ENCODE measurements at regions not wholly inside any gene's neighbourhood (a gene's known extent, or its start where the extent isn't known, plus 50 kb on each side); places are given as distances from the start of the nearest gene placed in this dataset.
"Not testable (repeated sequence)": the region's sequence is repeated elsewhere in the genome, so short reads cannot be mapped to it uniquely, and the experiment has no call there.

DNA sequence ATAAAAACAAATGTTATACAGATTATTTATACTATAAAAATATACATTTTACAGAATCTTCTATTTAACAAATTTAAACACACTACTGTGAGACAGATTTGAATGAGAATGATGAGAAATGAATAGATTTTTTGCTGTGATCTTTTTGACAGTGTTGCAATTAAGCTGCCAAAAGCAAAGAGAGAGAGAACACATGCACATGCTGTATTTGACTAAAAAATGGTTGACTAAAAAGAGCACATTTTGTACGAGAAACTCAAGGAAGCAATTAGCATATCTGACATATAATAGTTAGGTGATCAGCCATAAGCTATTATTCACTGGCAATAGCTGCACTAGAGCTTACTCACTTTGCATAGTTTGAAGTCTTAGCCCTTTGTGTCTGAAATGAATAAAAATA lies 115.8 kb downstream of the SYT10 start:
- no peak for DNase-seq

DNA sequence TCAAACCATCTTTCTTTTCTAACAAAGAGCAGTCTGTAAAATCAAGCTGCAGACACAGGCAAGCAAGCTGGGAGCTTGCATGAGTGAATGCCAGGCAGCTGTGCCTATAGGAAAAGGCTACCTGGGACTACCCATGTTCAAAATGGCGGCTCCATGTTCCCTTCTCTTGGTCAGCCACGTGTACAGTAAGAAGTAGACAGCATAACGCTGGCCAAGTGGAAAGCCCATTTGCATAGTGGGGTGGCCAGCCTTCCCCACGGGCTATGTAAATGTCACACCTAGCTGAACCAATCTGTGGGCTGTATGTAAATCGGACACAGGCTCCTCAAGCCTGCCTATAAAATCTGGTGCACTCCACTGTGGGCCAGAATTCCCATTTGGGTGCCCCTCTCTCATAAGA lies 117.1 kb downstream of the SYT10 start:
- no peak for DNase-seq

DNA sequence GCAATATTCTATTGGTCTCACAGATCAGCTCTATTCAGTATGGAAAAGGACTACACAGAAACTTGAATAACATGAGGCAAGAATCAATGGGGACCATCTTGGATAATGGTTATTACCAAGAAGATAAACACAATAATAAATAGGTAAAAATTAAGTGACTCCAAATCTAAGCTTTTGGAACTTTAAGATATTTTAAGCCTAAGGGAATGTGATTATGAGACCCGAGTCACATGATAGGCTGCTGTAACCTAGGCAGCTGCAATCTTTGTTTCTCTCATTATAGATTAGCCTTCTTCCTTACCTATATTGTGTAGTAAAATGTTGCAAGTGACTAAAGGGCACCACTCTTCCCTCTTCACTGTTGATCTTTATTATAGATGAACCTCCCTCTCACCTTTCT lies 121.9 kb downstream of the SYT10 start:
- DNase-seq = no peak

DNA sequence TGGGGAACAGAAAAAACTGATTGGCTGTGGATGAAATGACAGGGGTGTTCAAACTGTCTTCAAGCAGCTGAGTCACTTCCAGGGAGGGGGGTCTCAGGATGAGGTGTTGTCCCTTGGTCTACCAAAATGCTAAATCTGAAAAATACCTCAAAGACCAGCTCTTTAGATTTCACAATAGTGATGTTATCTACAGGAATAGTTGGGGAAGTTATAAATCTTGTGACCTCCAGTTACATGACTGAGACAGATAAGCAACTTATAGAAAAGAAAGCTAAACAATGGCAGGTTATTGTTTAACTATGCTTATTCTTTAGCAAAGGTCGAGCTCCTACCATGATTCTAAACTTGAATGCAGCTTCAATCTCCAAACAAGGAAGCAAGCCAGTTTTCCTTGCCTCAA lies 125.4 kb downstream of the SYT10 start:
- DNase-seq = no peak

DNA sequence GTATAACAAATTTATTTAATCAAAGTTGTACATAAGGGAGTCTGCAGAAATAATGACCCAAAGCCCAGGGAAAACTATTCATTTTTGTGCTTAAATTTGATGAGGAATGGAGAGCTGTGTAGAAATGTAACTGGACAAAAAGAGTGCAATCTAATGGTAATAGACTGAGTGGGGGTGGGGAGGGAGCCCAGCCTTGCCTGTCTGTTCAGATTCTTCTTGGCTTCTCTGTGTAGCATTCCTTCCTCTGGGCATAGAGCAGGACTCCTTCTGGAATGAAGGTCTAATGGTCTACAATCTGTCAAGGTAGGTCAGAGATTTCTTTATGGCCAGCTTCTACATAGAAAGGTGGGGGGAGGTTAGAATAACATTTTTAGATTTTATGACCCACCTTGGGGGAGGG lies 126.1 kb downstream of the SYT10 start:
- DNase-seq = no peak

DNA sequence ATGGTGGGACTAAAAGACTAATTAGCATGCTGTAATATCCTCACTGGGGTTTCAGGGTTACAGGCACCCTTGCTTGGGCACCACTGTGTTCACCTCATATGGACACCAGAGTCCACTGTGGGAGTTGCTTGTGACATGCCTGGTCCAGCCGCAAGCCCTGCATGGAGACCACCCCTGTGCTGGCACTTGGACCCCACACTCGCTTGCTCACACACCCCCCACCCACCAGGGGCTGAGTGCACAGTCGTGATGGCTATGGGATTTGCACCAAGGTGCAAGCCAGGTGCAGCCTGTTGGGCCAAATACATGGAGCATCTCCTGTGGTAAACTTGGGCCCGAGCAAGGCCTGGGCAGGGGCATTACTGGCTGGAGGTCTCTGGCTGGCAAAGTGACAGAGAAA lies 129.1 kb downstream of the SYT10 start:
- DNase-seq = no peak

DNA sequence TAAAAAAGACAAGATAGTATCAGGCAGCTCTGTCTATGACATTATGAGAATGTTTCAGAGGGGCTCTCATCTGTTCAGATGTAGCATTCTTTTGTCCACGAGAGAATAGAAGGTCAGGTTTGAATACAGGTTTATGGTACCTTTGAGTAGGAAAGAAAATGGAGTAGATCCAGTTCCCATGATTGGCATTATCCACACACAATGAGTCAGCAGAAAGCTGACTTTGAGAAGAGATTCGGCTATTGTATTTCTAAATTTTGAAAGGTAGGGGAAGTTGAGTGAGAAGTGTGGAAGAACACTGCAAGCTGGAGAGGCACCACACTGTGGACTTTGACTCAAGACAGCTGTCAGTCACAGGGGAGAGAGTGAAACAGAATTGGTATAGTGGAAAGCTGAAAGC lies 135.4 kb downstream of the SYT10 start:
- DNase-seq = no peak

DNA sequence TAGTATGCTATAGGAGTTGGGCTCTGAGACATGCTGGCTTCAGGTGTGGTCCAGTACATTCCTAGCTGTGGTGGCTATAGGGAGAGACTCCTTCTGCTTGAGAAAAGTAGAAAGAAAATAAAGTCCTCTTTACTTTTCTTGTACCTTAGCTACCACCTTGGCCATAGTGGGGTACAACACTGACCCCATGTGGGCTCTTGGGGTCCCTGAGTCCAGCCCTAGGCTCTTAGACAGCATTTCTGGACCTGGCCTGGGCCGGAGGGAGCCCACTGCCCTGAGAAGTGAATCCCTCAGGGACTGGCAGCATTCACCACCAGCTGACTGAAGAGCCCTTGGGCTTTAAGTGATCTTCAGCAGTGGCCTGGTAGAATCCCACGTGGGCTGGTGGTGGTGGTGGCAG lies 143.1 kb downstream of the SYT10 start:
- no peak for DNase-seq

DNA sequence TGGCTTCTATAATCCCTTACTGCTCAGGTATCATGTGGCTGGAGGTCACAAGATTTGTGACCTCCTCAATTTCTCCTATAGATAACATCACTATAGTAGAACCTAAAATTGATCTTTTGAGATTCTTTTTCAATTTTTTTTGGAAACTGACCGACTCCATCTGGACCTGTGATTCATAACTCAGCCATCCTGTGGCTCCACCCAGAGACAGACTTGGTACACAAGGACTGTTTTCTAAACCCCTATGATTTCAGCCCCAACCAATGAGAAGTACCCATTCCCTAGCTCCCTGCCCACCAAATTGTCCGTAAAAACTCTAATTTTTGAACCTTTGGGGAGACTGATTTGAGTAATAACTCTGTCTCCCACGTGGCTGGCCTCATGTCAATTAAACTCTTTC lies 148.9 kb downstream of the SYT10 start:
- no peak for DNase-seq

DNA sequence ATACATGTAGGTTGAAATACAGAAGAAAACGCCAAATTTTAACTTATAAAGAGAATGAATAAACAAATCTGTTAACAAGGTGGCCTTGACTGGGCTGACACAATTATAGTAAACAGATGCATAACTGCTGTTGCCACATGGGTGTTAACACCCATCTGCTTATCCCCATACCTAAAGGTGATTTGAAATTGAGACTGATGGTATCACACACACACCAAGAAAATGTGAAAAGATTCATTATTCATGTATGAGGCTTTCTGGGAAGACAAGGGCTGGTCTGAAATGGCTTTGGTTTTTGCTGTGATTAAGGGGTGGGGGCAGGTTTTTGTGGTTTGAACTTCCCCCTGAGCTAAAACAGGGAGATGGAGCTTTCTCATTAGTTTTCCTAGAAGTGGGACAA lies 156.6 kb downstream of the SYT10 start:
- no peak for DNase-seq

DNA sequence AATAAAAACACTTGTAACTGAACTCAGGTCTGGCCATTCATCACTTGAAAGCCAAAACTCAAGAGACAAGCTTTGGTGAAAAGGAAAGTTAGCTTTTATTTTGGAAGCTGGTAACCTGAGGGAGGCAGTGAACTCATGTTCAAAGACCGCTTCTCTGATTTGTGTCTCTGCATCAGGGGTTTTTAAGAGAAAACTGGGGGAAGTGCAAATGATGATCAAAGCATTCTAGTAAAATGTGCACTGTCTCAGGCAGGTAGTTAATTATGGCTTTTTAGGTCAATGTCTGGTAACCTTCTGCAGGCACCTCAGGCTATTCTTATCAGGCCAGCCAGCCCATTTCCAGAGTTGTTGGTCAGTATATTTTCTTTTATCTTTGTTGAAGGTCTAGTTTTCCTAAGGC lies 162.2 kb downstream of the SYT10 start:
- DNase-seq = no peak

DNA sequence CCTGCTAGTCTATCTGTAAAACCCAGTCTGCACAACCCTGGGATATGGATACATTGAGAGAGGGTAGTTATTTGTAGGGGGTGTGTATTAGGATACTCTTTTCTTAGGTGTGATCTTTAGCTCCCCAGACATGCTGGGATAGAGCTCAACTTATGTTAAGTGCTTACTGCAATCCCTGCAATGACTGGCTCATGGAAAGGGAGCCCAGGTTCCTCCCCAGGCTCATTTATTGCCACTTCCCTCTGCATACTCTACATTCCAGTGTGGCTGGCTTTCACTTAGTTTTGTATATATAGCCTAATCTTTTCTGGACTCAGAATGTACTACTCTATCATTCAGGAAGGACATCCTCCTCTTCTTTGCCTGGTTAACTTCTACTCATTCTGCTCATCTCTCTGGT lies 172.0 kb downstream of the SYT10 start:
- DNase-seq = no peak

DNA sequence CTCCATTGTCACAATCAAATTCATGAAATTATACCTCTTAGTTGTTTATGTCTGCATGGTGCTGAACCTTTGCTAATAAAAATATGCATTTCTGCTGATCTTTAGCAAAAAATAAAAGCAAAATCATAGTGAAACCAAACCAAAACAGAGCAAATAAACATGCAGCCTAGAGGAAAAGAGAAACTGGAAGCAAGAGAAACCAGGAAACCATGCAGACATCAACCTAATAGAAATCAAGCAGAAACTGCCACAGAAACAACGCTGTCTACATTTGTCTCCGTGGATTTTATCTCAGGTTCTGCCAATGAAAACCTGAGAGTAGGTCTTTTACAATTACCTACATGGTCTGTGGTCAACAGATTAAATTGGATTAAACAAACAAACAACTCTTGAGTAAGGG lies 173.7 kb downstream of the SYT10 start:
- DNase-seq = no peak

DNA sequence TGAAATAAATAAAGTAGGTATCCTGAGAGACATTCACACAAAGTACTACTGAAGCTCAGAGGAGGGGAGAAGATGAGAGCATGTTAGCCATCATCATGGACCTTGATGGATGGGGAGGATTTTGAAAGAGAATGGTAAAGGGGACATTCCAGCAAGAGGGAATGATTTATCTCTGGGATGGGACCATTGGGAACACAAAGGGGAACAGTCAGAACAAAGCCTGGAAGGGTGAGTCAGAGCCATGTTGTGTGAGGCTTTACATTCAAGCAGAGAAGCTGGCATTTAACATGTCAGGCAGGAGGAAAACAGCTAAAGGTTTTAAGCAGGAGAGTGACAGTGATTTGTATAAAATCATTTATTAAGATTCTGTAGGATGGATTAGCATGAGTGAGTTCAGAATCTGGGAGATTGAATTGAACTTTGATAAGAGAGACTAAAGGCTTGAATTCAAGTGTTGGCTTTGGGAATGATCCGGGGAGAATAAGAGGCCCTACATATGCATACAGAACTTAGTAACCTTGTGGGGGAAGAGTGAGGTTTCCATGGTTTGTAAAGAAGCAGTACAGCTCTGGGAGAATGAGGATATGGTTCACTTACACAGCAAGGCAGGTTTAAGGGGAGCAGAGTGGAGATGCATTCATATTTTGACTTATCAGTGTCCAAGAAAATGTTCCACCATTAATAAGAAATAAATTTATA lies 174.4 kb downstream of the SYT10 start:
- no peak for DNase-seq

DNA sequence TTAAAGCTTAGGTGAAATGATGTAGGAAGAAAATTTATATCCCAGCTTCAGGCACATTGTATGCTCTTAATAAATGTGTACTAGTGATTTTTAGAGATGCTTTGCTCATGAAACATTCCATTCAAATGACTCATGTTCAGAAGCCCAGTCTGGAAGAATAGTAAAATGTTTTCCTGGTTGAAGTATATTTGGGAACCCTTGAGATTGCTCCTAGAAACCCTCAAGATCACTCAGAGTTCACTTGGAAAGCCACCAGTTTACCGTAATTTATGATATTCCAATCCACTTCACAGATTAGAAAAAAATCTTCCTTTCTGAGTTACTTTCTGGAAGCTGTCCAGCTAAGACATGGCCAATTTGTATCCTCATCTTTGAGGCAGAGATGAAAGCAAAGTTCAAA lies 186.4 kb downstream of the SYT10 start:
- no peak for DNase-seq

DNA sequence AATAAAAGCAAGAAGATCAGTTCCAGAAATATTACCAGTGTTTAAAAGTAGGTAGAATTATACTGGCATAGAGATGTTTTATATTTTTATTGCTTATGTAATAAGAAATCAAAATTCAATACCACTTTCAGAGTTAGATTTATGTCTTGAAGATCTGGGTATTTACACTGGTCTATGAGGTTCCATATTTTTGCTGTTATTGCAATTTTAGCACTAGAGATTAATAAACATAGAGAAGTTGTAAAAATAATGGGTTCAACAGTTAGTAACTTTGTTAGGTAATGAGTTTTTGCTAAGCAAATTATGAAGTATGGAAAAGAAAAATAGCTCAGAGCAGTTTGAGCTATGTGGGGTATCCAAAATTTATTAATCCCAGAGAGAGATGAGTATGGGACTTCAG lies 188.1 kb downstream of the SYT10 start:
- DNase-seq = no peak

DNA sequence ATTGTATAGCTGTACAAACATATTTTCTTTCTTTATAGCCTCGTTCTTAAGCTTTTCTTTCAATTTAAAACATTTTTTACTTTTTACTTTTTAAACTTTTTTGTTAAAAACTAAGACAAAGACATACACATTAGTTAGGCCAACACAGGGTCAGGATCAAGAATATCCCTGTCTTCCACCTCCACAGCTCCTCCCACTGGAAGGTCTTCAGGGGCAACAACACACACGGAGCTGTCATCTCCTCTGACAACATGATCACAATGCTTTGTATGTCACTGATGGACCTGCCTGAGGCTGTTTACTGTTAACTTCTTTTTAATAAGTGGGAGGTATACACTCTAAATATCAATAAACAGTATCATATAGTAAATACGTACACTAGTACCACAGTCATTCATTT lies 191.3 kb downstream of the SYT10 start:
- no peak for DNase-seq

DNA sequence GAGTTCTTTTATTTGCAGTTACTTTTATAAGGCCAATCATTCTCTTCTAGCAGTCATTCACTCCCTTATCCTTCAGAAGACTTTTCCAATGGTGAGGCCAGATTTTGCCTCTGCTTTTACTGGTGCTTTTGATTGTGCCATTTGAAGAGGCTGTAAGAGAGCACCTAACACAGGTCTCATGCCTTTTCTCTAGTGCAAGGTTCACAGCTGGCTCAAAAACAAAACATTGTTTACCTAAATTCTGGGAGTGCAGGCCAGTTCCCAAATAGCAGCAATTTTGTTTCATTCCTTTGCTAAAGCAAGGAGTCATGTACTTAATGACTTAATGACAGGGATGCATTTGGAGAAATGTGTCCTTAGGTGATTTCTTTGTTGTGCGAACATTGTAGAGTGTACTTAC lies 192.0 kb downstream of the SYT10 start:
- no peak for DNase-seq

DNA sequence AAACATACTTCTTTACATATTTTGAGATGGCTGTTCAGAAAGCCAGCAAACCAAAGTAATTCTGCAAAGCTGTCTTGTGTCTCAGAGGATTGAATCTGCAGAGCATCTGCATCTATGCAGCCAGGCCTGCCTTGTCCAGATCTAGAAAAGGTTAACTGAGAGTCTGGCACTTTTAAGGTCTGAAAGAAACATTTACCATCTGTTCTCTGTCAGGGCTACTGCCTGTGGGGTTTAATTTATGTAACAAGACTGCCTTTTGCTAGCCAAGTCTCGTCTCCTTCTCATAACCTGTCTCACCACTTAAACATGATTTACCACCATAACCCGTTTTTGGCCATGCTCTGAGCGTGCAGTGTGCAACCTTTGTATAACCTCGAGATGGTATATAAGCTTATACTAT lies 194.2 kb downstream of the SYT10 start:
- DNase-seq = no peak

DNA sequence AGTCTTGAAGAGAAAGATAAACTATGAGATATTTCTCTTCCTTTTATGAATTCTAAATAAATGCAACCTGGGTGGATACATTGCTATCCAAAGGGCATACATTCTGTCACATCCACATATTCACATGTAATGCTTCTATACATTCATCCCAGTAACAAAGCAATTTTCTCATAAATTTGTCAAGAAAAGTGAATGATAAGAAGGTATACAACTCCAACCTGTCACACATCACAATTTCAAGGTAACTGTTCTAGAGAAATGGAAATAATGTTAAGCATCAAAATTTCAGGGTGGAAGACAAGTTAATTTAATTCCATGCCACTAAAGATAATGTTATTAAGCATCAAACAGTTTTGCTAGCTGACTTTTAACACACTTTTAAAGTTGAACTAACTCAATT lies 212.9 kb downstream of the SYT10 start:
- DNase-seq = no peak

DNA sequence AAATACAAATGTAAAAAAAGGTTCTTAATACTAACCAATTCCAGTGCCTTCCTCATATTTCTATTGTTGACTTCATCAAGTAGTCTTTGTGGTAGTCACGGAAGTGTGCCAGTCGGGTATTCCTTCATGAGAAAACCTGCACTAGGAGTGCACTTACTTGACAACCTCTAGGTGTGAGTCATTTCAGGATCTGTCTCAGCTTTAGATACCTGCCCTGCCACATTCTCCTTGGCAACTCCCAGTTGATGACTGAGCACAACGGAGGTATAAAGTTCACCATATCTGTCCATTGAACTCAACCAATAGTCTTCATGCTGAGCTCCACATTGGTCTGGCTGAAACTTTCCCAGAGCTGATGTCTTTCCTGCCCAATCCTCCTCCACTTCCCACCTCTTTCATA lies 215.7 kb downstream of the SYT10 start:
- DNase-seq = no peak

DNA sequence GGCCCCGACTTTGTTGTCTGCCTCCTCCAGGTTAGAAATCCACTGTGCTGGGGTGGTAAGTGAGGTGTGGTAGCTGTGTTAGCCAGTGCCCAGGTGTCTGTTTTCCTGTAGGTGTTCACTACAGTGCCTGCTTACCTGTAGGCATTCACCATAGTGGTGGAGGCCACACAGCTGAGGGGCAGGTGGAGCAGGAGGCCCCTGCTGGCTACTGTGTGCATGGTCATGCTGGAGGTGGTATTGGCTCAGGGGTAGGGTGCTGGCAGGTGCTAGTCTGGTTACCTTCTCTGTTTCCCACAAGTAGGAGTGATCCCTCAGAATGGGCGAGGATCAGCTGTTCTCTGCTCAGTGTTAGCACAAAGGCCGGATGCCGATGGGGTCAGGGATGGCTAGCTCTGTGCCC lies 217.3 kb downstream of the SYT10 start:
- no peak for DNase-seq

DNA sequence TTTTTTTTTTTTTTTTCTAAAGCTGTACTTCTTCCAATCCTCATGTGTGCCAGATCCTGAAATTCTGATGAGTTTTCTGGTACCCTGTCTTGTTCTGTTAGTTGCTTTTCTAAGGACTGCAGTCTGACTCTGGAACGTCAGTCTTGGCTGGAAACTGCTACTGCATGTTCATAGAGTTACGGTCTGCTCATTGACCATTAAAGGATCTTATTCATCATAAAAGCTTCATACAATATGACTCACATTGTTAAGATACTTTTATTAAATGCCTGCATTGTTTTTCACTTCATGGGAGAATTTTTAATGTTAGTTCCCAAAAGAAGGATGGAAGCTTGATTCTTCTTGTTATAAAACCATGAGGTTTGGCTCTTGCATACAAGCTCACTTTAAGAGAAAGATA lies 233.6 kb downstream of the SYT10 start:
- DNase-seq = no peak

DNA sequence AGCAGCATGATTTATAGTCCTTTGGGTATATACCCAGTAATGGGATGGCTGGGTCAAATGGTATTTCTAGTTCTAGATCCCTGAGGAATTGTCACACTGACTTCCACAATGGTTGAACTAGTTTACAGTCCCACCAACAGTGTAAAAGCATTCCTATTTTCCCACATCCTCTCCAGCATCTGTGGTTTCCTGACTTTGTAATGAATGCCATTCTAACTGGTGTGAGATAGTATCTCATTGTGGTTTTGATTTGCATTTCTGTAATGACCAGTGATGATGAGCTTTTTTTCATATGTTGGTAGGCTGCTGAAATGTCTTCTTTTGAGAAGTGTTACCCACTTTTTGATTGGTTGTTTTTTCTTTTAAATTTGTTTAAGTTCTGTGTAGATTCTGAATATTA lies 245.2 kb downstream of the SYT10 start:
- DNase-seq = not testable (repeated sequence)

DNA sequence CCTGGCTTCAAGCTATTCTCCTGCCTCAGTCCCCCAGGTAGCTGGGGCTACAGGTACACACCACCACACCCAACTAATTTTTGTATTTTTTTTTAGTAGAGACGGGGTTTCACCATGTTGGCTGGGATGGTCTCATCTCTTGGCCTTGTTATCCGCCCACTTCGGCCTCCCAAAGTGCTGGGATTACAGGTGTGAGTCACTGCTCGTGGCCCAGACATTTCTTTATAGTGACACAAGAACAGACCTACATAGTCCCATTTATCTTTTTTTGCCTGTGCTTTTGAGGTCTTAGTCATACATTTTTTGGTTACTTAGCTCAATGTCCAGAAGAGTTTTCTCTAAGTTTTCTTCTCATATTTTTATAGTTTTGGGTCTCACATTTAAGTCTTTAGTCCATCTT lies 247.4 kb downstream of the SYT10 start:
- no peak for DNase-seq

DNA sequence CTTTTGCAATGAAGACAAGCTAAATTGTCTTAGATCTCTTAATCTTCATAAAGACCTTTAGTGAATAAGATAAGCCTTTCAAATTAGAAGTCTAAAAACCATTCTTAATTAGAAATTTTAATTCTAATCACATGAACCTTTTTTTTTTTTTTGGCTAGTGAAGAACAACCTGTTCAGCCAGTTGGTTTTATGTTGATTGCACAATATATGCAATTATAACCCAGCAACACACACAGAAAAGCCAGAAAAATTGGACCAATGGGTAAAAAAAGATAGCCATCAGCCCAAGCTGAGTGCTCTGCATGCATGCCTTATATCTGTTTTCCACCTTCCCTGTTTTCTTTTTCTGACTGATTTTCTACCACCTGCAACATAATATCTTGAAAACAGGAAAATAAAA lies 252.2 kb downstream of the SYT10 start:
- DNase-seq = no peak

Data from suppressor macrophage (primary cell).